AG04449 (cell line): ENCODE measurements at regions not wholly inside any gene's neighbourhood (a gene's known extent, or its start where the extent isn't known, plus 50 kb on each side); places are given as distances from the start of the nearest gene placed in this dataset.

Source experiments
- CTCF ChIA-PET: fragments of 350-600 bp; formaldehyde crosslinking; extraction: SDS; loops from one replicate; lab custom pipeline; 2021; ENCODE audit warnings: antibody characterized with exemption; lab: Yijun Ruan, JAX
- POLR2A ChIA-PET: fragments of 400-600, 350-600 bp; formaldehyde crosslinking; extraction: SDS; loops from one replicate; lab custom pipeline; 2020; ENCODE audit warnings: antibody characterized with exemption, inconsistent platforms; lab: Yijun Ruan, JAX
- DNase-seq: peaks from one replicate; pipeline ENCODE4 v3.0.0-alpha.2; 2010; ENCODE audit warnings: low read depth, low spot score
- H3K4me3 ChIP-seq: 2 replicates; pipeline ENCODE4 v1.5.1; 2011; ENCODE audit warnings: low read depth, mild to moderate bottlenecking, control low read depth, low read length
- CTCF ChIP-seq: IDR thresholded peaks from one replicate; pipeline ENCODE4 v1.5.1; 2011; ENCODE audit warnings: mild to moderate bottlenecking, moderate library complexity, low read length, control low read depth, inconsistent platforms; ENCODE audit not compliant: insufficient read depth; ENCODE audit errors: missing control alignments

GRCh38 chr5:38162625-38163024 is 95.7 kb upstream of the EGFLAM start:
- no peak overlapping the region for H3K4me3 ChIP-seq
- ChIA-PET POLR2A (no interaction called here), CTCF (no interaction called here)
- TF ChIP-seq CTCF = no peak
- no peak for DNase-seq

GRCh38 chr5:38157024-38157423 is 101.3 kb upstream of the EGFLAM start:
- no peak for DNase-seq
- no peak overlapping the region for H3K4me3 ChIP-seq
- TF ChIP-seq CTCF = no peak
- CTCF ChIA-PET = no interaction called here
- POLR2A ChIA-PET = no interaction called here

- no peak for TF ChIP-seq CTCF
- no peak for DNase-seq
- no peak overlapping the region for H3K4me3 ChIP-seq
- ChIA-PET CTCF (no interaction called here), POLR2A (no interaction called here)
These were observed 103.6 kb upstream of the EGFLAM start for GRCh38 chr5:38154615-38155204.

GRCh38 chr5:38151878-38152277 is 106.5 kb upstream of the EGFLAM start:
- ChIA-PET POLR2A (no interaction called here), CTCF (interaction anchor here (1.9 kb wide), 1 partner anchor 42 kb away, joined by 5 read pairs; no protein-coding TSS in a partner anchor)
- DNase-seq = no peak
- no peak overlapping the region for H3K4me3 ChIP-seq
- no peak for TF ChIP-seq CTCF

GRCh38 chr5:38149815-38150195 is 108.6 kb upstream of the EGFLAM start:
- ChIA-PET POLR2A (no interaction called here), CTCF (no interaction called here)

More at GRCh38 chr5:38149815-38150195, 108.6 kb upstream of the EGFLAM start:
- no peak for TF ChIP-seq CTCF
- DNase-seq = no peak
- no peak overlapping the region for H3K4me3 ChIP-seq
